NCI-H2227 (cell line): ENCODE measurements at regions not wholly inside any gene's neighbourhood (a gene's known extent, or its start where the extent isn't known, plus 50 kb on each side); places are given as distances from the start of the nearest gene placed in this dataset.
"Not testable (repeated sequence)": the region's sequence is repeated elsewhere in the genome, so short reads cannot be mapped to it uniquely, and the experiment has no call there.

Source experiments
- DNase-seq: peaks from one replicate; lab custom pipeline; 2025; ENCODE audit not compliant: unreplicated experiment; lab: John Stamatoyannopoulos, UW

- no peak for DNase-seq
Measured at GRCh38 chr22:22716136-22716665, 71.8 kb downstream of the GGTLC2 start.

DNA sequence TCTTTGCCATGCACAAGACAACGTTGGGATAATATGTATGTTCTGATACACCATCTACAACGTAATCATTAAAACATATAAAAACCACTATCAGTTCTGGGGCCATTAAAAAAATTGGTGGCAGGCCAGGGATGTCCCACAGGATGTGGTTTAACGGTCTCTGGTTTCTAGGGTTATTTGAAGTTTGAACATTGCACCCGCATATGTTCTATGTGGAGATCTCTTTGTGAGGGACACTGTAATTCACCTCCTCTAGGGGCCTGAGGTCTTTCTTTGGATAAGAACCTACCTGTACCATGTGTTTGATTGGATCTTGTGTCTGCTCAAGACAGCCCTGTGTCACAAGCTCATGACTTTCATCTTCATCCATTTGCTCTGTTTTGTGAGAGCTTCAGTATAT is 73.2 kb downstream of the GGTLC2 start:
- no peak for DNase-seq

DNA sequence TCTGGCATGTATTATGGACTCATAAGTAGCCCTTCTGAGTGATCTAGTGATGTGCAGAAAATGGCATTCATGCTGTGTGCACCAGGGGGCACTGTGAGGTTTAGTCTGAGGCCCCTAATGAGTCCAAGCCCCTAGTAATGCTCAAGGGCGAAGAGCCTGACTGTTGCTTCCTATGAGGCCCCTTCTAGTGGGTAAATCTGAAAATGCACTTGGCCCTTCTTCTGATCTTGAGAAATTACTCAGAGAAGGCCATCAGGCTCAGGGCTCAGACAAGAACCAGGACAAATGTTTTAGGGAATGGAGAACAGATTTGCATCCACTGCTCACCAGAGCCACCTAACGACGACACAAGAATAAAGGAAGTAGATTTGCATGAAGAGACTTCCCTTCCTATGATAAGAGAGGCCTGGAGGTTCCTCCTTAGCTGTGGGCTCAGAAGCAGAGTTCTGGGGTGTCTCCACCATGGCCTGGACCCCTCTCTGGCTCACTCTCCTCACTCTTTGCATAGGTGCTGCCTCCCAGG is 75.8 kb downstream of the GGTLC2 start:
- no peak for DNase-seq

DNA sequence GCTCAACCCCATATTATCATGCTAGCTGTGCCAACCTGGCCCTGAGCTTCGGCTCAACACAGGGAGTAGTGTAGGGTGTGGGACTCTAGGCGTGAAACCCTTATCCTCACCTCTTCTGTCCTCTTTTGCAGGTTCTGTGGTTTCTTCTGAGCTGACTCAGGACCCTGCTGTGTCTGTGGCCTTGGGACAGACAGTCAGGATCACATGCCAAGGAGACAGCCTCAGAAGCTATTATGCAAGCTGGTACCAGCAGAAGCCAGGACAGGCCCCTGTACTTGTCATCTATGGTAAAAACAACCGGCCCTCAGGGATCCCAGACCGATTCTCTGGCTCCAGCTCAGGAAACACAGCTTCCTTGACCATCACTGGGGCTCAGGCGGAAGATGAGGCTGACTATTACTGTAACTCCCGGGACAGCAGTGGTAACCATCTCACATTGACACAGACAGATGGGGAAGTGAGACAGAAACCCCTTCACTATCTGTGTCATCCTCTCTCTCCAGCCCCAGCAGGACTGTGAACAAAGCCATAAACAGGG is 76.4 kb downstream of the GGTLC2 start:
- no peak for DNase-seq

DNA sequence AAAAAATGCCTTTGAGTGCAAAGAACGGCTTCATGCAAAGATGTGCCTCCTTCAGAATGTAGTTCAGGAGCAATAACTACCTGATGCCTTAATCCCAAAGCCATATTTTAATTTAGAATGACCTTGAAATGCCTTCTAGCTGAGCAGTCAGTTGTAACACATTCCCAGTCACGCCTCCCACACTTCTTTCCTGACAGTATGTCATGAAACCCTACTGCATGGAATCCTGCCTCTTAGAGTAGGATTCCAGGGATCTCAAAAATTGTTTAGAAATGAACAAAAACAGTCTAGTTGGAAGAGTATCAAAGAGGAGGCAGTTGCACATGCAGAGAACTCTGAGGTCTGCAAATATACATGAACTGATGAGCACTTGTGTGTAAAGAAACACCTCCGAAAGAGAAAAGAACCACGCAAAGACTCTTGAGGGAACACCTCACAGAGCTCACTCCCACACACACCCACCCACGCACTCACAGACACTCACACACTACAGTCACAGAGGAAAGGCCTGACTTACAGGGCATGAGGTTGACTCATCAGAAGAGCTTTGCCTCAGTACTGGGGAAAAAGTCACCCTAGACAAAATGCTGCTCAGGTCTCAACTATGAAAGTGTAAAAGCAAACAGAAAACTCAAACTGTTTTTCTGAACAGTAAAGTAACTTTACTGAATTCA is 77.4 kb downstream of the GGTLC2 start:
- DNase-seq: no peak

- no peak for DNase-seq
Measured at GRCh38 chr22:22728382-22728781, 84.0 kb downstream of the GGTLC2 start.

- DNase-seq: no peak
Measured at GRCh38 chr22:22730655-22731373, 86.4 kb downstream of the GGTLC2 start.

- DNase-seq: no peak
Measured at GRCh38 chr22:22731374-22731676, 86.9 kb downstream of the GGTLC2 start.

DNA sequence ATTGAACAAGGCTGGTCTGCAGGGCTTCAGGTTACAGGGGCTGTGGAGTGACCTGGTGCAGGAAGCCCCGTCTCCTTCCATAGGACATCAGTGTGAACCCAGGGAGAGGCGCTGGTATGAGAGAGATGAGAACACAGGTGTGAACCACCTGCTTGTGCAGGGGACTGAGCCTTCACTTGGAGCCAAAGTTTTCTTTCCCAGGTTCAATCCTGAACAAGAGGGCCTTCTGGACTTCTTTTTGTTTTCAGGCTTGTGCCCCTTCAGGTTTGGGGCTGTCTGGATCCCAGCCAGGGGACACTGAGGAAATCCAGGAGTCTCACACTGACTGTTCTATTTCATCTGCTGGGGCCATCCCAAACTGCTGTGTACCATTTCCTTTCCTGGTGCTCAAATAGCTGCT is 88.6 kb downstream of the GGTLC2 start:
- not testable (repeated sequence) for DNase-seq

DNA sequence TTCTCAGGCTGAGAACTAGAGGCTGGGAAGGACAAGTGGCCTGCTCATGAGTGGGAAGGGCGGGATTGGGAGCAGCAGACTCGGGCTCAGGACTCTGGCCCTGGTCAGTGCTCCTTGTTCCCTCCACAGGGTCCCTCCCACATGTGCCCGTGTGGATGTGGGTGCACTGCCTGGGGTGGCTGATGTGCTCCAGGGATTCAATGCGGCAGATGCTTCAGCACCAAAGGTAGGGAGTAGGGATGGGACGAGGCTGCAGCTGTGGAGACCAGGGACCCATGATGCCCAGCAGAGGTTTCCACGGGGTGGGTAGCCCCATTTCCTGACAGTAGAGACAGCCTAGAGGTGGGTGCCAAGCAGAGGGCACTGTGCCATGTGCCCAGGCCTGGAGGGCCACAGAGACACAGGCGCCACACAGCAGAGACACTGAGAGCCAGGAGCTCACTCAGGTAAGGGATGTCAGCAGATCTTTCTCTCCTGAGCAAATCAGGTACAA is 89.5 kb downstream of the GGTLC2 start:
- no peak for DNase-seq

DNA sequence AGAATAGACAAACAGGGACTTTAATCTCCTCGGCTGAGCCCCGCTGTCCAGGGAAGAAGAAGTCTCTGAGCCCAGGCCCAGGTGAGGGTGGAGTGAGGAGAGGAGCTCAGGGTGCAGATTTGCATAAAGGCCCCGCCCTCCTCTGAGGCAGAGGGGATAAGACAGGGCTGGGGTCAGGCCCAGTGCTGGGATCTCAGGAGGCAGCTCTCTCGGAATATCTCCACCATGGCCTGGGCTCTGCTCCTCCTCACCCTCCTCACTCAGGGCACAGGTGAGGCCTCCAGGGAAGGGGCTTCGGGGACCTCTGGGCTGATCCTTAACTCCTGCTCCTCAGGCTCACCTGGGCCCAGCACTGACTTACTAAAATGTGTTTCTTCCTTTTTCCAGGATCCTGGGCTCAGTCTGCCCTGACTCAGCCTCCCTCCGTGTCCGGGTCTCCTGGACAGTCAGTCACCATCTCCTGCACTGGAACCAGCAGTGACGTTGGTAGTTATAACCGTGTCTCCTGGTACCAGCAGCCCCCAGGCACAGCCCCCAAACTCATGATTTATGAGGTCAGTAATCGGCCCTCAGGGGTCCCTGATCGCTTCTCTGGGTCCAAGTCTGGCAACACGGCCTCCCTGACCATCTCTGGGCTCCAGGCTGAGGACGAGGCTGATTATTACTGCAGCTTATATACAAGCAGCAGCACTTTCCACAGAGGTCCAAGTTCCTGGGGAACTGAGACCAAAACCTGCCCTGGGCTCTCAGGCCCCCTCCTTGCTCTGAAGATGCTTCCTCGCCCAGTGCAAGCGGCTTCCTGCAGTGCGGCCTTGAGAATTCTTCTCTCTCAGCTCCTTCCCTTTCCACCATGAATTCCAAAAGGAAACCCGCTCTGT is 90.2 kb downstream of the GGTLC2 start:
- not testable (repeated sequence) for DNase-seq

GRCh38 chr22:22735276-22735675 is 90.9 kb downstream of the GGTLC2 start:
- not testable (repeated sequence) for DNase-seq

- DNase-seq: no peak
Measured at GRCh38 chr22:22735695-22736611, 91.5 kb downstream of the GGTLC2 start.

DNA sequence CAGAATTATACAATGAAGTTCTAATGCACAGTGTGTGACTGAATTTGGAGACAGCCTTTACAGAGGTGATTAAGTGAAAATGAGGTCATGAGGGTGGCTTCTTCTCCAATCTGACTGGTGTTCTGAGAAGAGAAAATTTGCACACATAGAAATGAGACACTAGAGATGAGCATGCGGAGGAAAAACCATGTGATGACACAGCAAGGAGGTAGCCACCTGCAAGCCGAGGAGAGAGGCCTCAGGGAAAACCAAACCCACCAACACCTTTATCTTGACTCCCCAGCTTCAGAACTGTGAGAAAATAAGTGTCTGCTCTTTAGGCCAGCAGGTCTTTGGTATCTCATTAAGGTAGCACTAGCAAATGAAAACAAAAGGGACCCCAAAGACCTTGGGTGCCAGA is 93.2 kb downstream of the GGTLC2 start:
- no peak for DNase-seq

- no peak for DNase-seq
Measured at GRCh38 chr22:22738959-22739585, 94.7 kb downstream of the GGTLC2 start.

DNA sequence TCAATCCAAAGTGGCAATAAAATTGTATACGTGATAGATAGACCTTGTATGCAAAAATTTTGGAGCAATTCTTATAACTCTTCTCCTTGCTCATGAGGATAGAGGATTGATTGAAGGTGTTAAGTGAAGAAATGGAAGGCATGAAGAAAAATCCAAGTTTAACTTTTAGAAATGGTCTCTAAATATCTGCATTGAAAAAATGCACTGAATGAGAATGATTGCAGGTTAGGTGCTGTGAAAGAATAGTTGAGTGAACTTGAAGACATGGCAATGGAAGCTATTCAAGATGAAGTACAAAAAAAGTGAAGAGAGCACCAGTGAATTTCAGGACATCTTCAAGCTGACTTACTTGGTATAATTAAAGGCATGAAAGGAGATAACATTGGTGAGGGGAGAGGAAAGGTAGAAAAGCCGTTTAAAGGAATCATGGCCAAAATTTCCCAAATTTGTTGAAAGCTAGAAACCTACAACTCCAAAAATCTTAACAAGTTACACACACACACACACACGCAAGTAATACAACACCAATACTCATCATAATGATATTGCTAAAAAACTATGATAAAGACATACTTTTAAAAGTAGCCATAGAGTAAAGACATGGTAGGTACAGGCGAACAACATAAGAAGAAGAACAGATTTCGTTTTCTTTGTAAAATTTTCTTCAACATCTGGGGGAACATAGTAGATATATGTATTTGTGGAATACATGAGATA is 96.3 kb downstream of the GGTLC2 start:
- DNase-seq: no peak

- no peak for DNase-seq
Measured at GRCh38 chr22:22741843-22742242, 97.4 kb downstream of the GGTLC2 start.

DNA sequence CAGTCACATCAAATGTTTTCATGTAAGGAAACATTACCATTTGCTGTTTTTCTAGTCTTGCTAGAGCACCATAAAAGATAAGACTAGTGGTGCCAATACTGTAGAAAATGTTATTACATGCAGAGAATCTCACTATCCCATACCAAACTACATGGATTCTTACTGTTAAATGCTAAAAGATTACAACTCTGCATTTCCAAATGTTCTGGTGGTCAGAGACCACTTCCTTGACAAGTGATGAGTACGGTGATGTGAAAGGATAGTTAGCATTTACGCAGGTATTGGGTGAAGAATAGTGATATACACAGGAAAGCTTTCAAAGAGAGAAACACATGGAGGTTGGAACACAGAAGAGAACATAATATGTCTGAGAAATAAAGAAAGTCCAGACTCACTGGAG is 98.2 kb downstream of the GGTLC2 start:
- DNase-seq: no peak
